Midbrain (tissue), 1 donor: ENCODE measurements at regions not wholly inside any gene's neighbourhood (a gene's known extent, or its start where the extent isn't known, plus 50 kb on each side); places are given as distances from the start of the nearest gene placed in this dataset.
A peak's percentile ranks its signal among the peaks of the same experiment; 100 is the strongest.
"Not testable (repeated sequence)": the region's sequence is repeated elsewhere in the genome, so short reads cannot be mapped to it uniquely, and the experiment has no call there.

Experiments
- DNase-seq: peaks from one replicate; lab custom pipeline; 2025; lab: John Stamatoyannopoulos, UW

DNA sequence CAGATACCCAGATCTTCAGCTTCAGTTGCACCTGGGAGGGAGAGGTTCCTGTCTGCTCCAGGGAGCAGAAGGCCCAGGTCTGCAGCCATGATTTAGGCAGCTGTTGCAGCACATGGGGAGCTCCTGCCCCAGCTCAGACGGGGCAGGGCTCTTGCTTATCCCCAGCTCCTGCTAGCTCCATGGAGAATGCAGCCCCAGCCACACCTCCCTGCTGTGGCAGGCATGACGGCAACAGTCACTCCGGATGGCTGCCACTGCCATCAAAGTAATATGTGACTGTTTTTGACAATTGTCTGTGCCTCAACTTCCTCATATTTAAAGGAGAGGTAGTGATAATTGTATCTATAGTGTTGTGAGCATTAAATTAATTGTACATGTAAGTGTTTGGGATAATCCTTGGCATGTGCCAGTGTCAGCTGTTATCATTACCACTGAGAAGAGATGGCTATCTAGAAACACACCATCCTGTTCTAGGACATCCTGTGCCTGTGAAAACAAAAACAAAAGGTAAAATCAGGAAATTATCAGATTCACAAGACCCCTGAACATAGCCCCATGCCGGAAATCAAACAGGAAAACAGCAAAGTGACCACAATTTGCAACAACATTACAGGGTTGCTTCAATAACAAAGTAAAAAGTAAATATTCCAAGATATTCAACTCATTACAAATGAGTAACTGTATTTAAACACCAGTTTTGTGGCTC lies 1048.8 kb upstream of the ACO1 start:
- DNase-seq, result no peak

DNA sequence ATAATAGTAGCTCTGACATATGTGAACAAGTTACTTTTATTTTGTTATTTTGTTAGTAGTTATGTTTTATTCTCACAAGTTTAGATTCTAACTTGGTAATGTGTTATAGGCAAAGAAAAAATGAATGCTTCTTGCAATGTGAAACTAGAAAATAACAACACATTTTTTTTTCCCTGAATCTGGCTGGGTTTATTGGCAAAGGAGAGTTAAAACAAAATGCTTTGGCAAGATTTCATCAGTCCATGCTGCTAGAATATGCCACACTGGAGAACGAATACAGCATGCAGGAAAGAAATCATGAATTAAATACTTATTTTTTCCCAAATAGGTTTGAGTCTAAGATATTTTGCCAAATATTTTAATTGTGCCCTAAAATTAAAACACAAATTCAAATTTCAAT lies 1048.1 kb upstream of the ACO1 start:
- DNase-seq, result no peak

DNA sequence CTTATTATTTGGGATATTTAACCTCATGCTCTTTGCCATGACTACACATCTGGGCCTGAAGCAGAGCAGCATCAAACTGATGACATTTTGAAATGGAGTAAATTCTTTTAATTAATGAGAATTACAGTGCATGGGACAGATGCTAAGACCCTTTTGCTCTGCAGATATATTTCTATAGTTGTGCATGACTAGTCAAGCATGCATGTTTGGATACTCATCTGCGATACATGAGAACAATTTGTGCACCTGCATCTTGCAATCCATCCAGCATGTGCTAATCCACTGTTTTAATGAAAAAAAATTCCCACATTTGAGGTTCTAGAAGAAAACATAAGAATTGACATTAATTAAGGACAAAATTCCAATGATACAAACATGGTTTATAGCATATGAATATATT lies 1047.6 kb upstream of the ACO1 start:
- no peak for DNase-seq

DNA sequence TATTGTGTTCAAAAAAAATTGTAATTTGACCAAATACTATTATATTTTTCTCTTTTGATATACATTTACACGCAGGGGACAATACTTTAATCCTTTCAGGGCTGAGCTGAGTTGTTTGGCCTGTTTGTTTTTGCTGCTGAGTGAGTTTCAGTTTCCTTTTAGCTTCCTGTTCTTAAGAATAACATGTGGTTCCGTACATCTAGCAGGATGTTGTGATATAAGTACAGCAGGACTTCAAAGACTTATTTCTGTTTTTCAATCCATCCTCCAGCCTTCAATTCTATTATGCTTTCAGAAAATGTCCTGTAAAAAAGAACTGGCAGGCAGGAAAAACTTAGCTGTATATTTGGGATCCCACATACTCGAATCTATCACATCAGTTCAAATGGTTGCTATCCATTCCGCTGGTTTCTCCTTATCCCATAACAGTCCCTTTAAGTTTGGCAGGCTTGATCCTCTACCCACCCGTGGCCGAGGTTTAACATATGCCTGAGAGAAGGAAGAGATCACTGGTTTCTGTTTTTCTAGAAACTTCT lies 1037.3 kb upstream of the ACO1 start:
- DNase-seq, result peak; percentile 10

DNA sequence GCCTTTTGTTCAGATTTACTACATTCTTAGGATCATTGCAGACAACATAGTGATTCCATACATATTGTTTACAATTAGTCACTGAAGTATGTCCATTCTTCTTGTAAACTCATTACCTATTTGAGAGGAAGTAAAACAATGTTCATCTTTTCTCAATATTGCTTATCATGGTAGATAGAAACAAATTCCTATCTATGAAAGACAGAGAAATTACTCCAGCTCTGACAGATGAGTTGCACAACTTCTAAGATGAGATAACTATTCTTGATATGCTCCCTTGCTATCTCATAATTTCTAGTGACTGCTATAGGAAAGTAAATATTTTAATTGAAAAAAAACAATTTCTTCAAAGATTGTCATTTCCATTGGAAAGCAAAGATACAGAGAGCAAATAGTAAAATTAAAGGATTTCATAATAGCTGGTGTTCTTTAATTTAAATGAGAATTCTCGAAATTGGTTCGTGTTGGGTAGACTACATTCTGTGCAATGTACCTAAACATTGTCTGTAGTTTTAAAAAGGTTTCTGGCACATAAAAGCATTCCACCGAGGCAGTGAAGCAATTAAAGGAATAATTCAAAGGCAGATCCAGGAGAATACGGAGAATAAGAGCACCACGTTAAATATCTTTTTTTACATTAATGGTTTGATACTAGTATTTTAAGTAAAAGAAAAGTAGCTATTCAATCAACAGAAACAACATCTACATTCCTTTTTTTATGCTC lies 1029.1 kb upstream of the ACO1 start:
- DNase-seq, result no peak

DNA sequence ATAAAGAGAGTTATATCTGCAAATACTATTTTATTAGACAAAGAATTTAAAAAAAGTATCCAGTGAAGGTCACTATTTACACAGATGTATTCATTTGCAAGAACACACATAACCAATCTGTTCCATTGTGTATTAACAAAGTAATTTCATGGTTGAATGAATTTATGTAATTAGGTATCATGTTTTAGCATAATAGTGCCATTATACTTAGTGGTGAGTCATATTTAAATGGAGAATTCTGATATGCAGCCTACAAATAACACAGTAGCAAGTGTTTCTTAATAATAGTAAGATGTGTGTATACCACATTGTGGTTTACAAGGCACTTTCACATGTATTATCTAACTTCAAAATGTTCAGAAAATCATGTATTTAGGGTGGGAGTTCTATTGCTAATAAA lies 1028.5 kb upstream of the ACO1 start:
- no peak for DNase-seq

DNA sequence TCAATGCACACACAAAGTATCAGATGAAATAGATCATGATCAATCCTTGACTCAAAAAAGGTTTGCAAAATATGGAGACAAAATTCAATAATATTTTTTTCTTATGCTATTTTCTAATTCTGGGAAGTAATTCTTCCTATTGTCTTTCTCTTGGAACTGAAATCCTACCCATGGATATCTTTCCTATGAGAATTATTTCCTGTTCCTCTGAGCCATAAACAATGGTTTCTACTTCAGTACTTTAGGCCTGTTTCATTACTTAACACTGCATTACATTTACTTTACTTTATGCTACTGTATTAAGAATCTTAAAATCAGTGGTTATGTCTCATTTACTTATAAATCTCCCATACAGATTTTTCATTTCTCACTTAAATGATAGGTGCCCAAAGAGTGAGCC lies 1025.4 kb upstream of the ACO1 start:
- DNase-seq, result no peak

DNA sequence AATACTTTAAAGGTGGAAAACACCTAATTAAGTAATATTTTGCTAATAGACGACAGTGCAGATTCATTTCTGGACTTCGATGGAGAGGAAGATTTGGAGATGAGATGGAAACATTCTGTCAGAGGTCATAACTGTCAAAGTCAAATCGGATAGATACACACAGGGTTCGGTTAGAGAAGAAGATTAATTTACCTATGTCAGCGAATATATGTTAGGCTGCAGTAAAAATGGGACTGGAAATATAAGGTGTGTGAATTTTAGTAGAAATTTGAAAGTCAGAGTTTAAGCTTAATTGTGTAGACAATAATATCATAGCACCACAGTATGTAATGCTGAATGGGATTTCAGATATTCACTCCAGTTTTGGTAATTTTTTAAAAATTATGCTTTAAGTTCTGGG lies 1020.3 kb upstream of the ACO1 start:
- no peak for DNase-seq

DNA sequence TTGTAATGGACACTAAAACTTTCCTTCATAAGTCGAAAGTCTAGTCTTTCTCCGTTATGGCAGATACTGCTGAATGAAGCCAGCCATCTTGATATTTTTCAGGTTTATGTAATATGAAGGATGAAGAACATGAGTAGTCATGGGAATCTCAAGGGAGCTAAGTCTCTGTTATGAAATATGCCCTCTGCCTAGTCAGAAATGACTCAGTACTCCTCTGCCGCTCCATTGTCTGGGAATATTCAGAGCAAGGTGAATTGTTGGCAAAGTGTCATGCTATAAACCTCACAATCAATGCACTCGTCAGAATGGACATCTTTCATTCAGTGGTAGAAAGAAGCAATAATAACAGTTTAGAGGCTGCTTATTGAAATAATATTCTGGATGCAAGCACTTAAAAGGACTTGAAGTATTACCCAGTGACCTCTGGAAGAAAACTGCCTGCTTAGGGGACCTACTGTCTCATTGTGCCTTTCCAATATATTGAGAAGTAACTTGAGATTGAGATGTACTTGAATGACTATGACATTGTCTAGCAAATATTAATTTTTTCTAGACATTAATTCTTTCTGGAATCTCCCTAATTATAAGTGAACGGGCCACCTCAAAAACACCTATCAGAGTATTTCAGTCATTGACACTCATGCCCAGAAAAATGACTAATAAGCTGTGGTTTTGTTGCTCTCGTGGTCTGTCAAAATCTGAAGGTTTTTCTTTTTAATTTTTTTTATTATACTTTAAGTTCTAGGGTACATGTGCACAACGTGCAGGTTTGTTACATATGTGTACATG lies 1011.5 kb upstream of the ACO1 start:
- DNase-seq, result no peak

DNA sequence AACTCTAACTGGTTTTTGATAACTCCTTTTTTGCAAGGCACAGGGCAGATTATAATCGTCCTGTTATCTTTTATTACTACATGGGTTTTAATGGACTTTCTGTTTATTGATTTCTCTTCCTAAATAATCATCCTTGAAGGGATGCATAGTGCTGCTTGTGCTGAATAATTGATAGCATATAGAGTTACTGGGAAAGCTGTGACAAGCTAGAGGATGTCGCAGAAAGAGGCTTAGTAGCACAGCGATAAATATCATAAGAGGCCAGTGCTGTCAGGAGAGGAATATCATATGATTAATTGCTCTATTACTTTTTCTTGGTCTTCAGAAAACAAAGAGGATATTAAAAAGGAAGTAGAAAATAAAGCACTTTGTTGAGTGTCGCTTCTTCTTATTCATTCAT lies 1007.1 kb upstream of the ACO1 start:
- DNase-seq, result no peak

DNA sequence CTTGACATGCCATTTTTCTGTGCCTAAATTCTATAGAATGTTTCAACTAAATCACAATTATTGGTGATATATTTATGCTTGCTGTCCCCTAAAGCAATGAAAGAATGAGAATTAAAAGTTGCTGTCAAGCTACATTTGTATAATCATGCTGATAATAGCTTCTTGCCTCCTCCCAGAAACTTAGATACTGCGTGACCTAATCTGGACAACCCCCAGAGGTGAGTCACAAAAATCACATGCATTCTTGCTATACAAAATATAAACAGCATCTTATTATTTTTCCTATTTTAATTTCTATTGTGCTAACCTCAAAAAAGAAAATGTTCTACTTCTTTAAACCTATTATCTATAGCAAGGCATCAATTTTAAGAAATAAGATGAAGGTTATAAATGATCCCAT lies 995.8 kb upstream of the ACO1 start:
- no peak for DNase-seq

DNA sequence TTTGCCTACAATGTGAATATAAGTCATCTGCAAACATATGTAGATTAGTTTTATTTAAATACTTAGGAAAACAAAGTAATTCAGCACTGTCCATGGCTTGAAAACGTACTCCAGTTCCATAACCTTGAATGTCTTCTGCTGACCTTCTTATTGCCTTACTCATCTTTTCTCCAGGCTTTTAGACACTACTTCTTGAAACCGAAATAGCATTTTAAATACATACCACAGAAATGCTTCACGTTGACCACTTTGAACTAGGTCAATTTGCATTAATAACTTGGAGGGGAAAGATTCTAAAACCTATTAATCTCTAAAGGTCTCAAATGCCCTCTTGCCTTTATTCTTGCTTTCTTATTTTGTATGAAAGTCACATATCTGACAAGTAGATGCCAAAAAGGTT lies 995.4 kb upstream of the ACO1 start:
- DNase-seq, result no peak

DNA sequence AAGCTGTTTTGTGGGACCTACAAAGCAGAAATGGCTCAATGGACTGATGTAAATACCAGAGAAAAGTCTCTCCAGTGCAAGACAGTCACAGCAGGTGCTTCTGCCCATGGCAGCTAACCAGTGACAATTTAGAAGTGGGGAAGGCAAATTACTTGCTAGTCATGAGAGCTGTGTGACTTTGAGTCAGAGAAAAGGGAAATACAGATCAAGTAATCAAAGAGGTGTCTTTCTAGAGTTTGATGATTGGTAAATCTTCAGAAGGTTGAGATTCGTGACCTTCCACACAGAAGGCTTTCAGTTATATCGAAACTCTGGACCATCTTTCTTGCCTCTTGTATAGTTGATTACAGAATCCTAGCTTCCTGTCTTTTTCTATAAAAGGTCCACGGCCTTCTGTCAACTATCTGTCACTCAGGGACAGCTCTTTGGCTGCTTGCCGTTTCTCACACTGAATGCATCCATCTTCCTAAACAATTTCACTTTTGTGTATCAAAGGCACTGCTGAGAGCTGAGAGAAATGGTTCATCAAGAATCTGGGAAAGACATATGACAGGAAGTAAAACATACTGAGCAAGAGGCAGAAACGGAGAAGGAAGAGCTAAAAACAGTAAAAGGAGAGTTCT lies 993.9 kb upstream of the ACO1 start:
- peak; percentile 12 for DNase-seq

DNA sequence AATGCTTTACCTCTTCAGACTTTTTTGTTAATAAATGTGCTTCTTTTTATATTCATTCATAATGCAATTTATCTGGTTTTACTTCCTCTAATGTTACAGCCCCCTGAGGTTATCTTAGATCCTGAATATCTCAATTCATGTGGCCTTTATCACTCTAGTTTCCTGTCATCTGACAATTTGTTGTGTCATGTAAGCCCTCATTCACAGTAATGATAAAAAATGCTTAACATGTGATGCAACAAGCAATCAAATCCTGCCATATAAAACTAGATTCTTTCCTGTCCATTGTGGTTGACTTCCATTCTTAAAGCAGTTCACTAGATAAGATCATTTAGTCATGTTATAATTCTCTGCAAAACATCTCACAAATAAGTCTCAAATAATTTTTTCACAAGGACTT lies 991.2 kb upstream of the ACO1 start:
- no peak for DNase-seq

DNA sequence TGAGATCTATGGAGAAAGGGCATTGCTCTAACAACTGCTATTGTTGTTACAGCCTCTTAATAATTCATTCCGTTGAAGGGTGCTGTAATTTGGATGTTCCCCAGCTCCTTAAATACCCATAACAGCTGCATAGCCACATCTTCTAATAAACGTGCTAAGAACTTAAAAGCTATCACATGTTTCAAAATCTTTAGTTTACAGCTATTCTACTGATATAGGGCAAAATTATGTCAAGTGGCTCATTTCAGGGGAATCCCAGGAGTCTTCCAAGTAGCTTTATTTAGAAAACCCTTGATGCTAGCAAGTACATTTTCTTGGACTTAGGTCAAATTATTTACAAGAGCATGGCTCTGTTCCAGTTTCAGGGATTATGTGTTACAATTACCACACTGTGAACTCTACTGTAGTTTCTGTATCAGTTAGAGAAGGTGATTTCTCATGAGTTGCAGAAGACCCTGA lies 990.4 kb upstream of the ACO1 start:
- no peak for DNase-seq

DNA sequence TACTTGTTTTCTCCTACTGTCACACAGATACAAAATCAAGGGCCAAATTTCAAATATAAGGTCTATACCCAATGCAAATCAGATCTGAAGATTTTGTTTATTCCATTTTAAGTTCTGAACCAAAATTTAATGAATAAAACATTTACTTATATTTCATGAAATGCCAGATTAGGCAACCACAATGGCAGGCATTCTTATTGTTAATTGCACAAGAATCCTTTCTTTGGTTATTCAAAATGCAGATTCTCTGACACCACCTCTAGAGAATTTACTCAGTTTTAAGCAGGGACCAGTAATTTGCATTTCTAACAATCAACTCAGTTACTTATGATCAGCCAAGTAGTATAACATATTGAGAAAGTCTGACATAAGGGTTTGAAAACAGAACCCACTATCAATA lies 972.4 kb upstream of the ACO1 start:
- no peak for DNase-seq

DNA sequence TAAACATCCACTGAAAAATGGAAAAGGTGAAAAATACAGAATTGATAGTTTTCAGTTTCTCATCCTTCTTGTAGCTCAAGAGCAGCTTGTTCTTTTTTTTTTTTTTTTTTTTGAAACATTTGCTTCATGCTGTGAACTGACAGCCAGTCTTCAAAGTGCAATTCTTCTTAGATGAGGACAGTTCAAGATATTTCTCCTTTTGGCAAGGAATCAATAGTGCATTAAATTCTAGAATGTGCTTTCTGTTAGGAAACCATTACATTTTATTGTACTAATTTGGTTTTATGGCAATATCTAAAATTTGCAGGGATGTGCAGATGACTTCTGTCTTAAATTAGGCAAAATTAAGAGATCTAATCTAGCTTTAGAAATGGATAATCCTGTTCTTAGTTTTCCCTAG lies 969.3 kb upstream of the ACO1 start:
- DNase-seq, result no peak

DNA sequence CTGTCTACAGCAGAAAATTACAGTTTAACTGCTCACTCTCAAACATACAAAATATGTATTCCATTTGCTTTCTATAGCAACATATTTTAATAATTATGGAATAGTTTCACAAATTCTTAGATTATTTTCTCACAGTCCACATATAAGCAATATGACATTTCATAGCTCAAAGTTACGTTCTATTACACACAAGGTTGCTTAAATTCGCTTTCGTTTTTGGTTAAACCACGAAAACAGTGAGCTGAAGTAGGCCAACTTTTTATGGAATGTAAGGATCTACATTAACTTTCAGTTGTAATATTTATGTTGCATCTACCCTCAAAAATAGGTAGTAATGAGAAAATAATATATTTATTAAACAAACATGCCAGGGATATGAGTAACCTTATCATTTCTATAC lies 966.0 kb upstream of the ACO1 start:
- DNase-seq, result no peak

DNA sequence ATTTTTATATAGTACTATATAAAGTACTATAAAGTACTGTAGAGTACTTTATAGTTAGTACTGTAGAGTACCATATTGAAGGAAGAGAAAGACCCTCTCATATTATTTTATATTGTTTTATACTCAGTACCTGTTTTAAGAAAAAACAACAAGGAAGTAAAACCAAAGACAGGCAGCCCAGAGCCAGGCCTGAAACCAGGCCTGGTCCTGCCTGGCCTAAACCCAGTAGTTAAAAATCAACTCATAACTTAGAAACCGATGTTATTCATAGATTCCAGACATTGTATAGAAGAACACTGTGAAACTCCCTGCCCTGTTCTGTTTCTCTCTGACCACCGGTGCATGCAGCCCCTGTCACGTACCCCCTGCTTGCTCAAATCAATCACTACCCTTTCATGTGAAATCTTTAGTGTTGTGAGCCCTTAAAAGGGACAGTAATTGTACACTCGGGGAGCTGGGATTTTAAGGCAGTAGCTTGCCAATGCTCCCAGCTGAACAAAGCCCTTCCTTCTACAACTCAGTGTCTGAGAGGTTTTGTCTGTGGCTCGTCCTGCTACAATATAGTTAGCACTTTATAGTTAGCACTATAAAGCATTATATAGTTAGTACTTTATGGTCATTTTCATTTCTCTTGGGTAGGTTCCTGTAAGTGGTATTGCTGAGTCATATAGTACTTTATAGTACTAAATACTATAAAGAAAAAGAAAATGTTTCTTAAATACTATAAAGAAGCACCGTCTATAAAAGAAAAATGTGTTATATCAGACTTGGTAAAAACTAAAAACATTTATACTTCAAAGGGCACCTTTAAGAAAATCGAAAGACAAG lies 940.6 kb upstream of the ACO1 start:
- DNase-seq, result not testable (repeated sequence)

DNA sequence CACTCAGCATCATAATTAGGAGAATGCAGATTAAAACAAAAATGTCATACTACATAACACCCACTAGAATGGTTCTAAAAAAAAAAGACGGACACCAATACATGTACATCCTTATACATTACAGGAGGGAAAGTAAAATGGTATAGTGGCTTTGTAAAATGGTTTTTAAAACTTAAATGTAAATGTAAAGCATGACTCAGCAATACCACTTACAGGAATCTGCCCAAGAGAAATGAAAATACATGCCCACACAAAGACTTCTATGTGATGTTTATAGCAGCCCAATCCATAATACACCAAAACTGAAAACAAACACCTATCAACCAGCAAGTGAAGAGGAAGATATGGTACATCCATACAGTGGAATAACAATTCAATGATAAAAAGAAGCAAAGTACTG lies 939.1 kb upstream of the ACO1 start:
- no peak for DNase-seq

DNA sequence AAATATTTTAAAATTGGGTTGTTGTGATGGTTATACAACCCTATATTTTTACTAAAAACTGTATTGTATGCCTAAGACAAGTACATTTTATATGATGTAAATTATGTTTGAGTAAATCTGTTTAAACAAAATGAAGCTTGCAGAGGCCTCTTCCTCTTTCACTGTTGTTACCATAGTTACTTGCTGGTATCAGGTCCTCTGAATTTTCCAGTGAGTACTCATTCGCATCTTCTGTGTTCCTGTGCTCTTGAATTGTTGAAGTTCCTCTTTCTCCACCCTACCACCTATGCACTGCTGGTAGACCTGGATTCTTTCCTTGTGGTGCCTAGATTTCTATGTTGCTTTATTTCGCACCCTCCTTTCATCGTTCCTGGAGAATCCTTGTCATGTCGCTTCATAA lies 938.5 kb upstream of the ACO1 start:
- no peak for DNase-seq
